GM23248 (cell line): ENCODE measurements at regions not wholly inside any gene's neighbourhood (a gene's known extent, or its start where the extent isn't known, plus 50 kb on each side); places are given as distances from the start of the nearest gene placed in this dataset.

Experiments
- DNase-seq: peaks from one replicate; pipeline ENCODE4 v3.0.0-alpha.2; 2015
- H2AFZ ChIP-seq: fragments of 200-600 bp; sonication (generic); 2 replicates; pipeline ENCODE4 v1.6.1; 2016; ENCODE audit warnings: antibody characterized with exemption
- H3F3A ChIP-seq: fragments of 200-600 bp; sonication (generic); 2 replicates; pipeline ENCODE4 v1.6.1; 2016; ENCODE audit warnings: mild to moderate bottlenecking, antibody characterized with exemption, mixed run types; ENCODE audit not compliant: insufficient read depth
- H3K27ac ChIP-seq: fragments of 200-600 bp; sonication (generic); 2 replicates; pipeline ENCODE4 v1.5.1; 2016; ENCODE audit warnings: mild to moderate bottlenecking
- H3K27me3 ChIP-seq: fragments of 200-600 bp; sonication (generic); replicated peaks from 2 replicates; pipeline ENCODE4 v1.6.1; 2016; ENCODE audit warnings: mild to moderate bottlenecking; ENCODE audit not compliant: insufficient read depth
- H3K36me3 ChIP-seq: fragments of 200-600 bp; sonication (generic); 2 replicates; pipeline ENCODE4 v1.6.1; 2016; ENCODE audit warnings: low read depth, mild to moderate bottlenecking
- H3K4me1 ChIP-seq: fragments of 200-600 bp; sonication (generic); 2 replicates; pipeline ENCODE4 v1.6.1; 2016; ENCODE audit warnings: mild to moderate bottlenecking; ENCODE audit not compliant: insufficient read depth
- H3K4me2 ChIP-seq: fragments of 200-600 bp; sonication (generic); one replicate; pipeline ENCODE4 v1.6.1; 2016; ENCODE audit warnings: mild to moderate bottlenecking; ENCODE audit not compliant: unreplicated experiment
- H3K4me3 ChIP-seq: fragments of 200-600 bp; sonication (generic); 2 replicates; pipeline ENCODE4 v1.5.1; 2016; ENCODE audit warnings: mild to moderate bottlenecking
- H3K79me2 ChIP-seq: fragments of 200-600 bp; sonication (generic); 2 replicates; pipeline ENCODE4 v1.6.1; 2016; ENCODE audit warnings: mild to moderate bottlenecking; ENCODE audit not compliant: insufficient read depth
- H3K9ac ChIP-seq: fragments of 200-600 bp; sonication (generic); 2 replicates; pipeline ENCODE4 v1.6.1; 2016; ENCODE audit warnings: mild to moderate bottlenecking
- H3K9me2 ChIP-seq: fragments of 200-600 bp; sonication (generic); 2 replicates; pipeline ENCODE4 v1.6.1; 2016; ENCODE audit warnings: mixed run types, mild to moderate bottlenecking, moderate library complexity; ENCODE audit not compliant: insufficient read depth
- H3K9me3 ChIP-seq: fragments of 200-600 bp; sonication (generic); one replicate; pipeline ENCODE4 v1.6.1; 2017; ENCODE audit warnings: low read depth
- H4K20me1 ChIP-seq: fragments of 200-600 bp; sonication (generic); 2 replicates; pipeline ENCODE4 v1.6.0; 2016; ENCODE audit not compliant: insufficient read depth
- EZH2 ChIP-seq: fragments of 200-600 bp; sonication (generic); IDR thresholded peaks from 2 replicates; pipeline ENCODE4 v1.6.1; 2018; ENCODE audit warnings: antibody characterized with exemption, mild to moderate bottlenecking; ENCODE audit not compliant: insufficient read depth, poor library complexity, severe bottlenecking
- EZH2phosphoT487 ChIP-seq: fragments of 200-600 bp; sonication (generic); IDR thresholded peaks from 2 replicates; pipeline ENCODE4 v1.6.1; 2018; ENCODE audit warnings: antibody characterized with exemption, moderate library complexity, mild to moderate bottlenecking, low read depth; ENCODE audit not compliant: insufficient read depth
- WGBS, 2 experiments: methylation state at CpG; one replicate each; pipeline ENCODE4 v1.1.6; 2015 to 2017; ENCODE audit warnings: low lambda C conversion rate in 2 of 2, low coverage in 1 of 2; ENCODE audit errors: missing lambda C conversion rate in 2 of 2; 5-methylcytosine and 5-hydroxymethylcytosine counted together
- in situ Hi-C: fragments of 300-500 bp; cut with MboI; formaldehyde crosslinking; loops from 2 replicates; pipeline ENCODE4 v1.15.0; 2020

GRCh38 chr2:455913-456312 is 168.0 kb upstream of the ALKAL2 start:
- 35 to 39% methylated on average over 2 of the region's 2 CpGs for WGBS, 2 experiments

GRCh38 chr2:455015-455705 is 167.3 kb upstream of the ALKAL2 start:
- 51 to 62% methylated on average over 17 of the region's 17 CpGs for WGBS, 2 experiments
- H3K4me1 ChIP-seq, result no peaks in the 10 kb centered on the region
- H3K27me3 ChIP-seq, result no peaks in the 10 kb centered on the region
- H3K79me2 ChIP-seq, result no peaks in the 10 kb centered on the region
- in situ Hi-C loops, result no loop called here
- H3K9me2 ChIP-seq, result no peaks in the 10 kb centered on the region
- no peak overlapping the region for H3K4me2 ChIP-seq
- H3K4me3 ChIP-seq, result no peak overlapping the region
- no peak for DNase-seq
- no peak overlapping the region for H3K9ac ChIP-seq
- no peaks in the 10 kb centered on the region for H3F3A ChIP-seq
- H3K27ac ChIP-seq, result no peak overlapping the region
- no peaks in the 10 kb centered on the region for H3K36me3 ChIP-seq
- no peaks in the 10 kb centered on the region for H3K9me3 ChIP-seq
- H4K20me1 ChIP-seq, result no peaks in the 10 kb centered on the region
- no peak overlapping the region for H2AFZ ChIP-seq
- TF ChIP-seq EZH2, result no peak
- TF ChIP-seq EZH2phosphoT487, result no peak

More at GRCh38 chr2:455913-456312, 168.0 kb upstream of the ALKAL2 start:
- no peak overlapping the region for H3K4me2 ChIP-seq
- no peaks in the 10 kb centered on the region for H4K20me1 ChIP-seq
- no peak overlapping the region for H3K27ac ChIP-seq
- TF ChIP-seq EZH2phosphoT487, result no peak
- TF ChIP-seq EZH2, result no peak
- no peaks in the 10 kb centered on the region for H3F3A ChIP-seq
- H3K9ac ChIP-seq, result no peak overlapping the region
- H3K27me3 ChIP-seq, result no peaks in the 10 kb centered on the region
- H2AFZ ChIP-seq, result no peak overlapping the region
- no peaks in the 10 kb centered on the region for H3K9me2 ChIP-seq
- DNase-seq, result no peak
- in situ Hi-C loops, result no loop called here
- no peak overlapping the region for H3K4me3 ChIP-seq
- no peaks in the 10 kb centered on the region for H3K4me1 ChIP-seq
- no peaks in the 10 kb centered on the region for H3K36me3 ChIP-seq
- H3K79me2 ChIP-seq, result no peaks in the 10 kb centered on the region
- H3K9me3 ChIP-seq, result no peaks in the 10 kb centered on the region

- H3K9me3 ChIP-seq, result no peaks in the 10 kb centered on the region
- H3K79me2 ChIP-seq, result no peaks in the 10 kb centered on the region
- no peaks in the 10 kb centered on the region for H3F3A ChIP-seq
- H3K9me2 ChIP-seq, result no peaks in the 10 kb centered on the region
- no peak overlapping the region for H3K9ac ChIP-seq
- in situ Hi-C loops, result no loop called here
- H4K20me1 ChIP-seq, result no peaks in the 10 kb centered on the region
- no peak for DNase-seq
- no peak overlapping the region for H2AFZ ChIP-seq
- no peak overlapping the region for H3K4me3 ChIP-seq
- H3K27ac ChIP-seq, result no peak overlapping the region
- no peaks in the 10 kb centered on the region for H3K36me3 ChIP-seq
- TF ChIP-seq EZH2, result no peak
- TF ChIP-seq EZH2phosphoT487, result no peak
- H3K4me2 ChIP-seq, result no peak overlapping the region
- 52 to 57% methylated on average over 11 of the region's 11 CpGs for WGBS, 2 experiments
- no peaks in the 10 kb centered on the region for H3K27me3 ChIP-seq
- H3K4me1 ChIP-seq, result no peaks in the 10 kb centered on the region
Observed at GRCh38 chr2:453132-453531, 165.2 kb upstream of the ALKAL2 start.

- Histone ChIP-seq H3K27ac (no peak overlapping the region), H4K20me1 (no peaks in the 10 kb centered on the region), H3F3A (no peaks in the 10 kb centered on the region), H3K9ac (no peak overlapping the region), H3K9me3 (no peaks in the 10 kb centered on the region), H3K4me1 (no peaks in the 10 kb centered on the region), H3K36me3 (no peaks in the 10 kb centered on the region), H3K4me2 (no peak overlapping the region), H3K27me3 (no peaks in the 10 kb centered on the region), H3K4me3 (no peak overlapping the region), H3K79me2 (no peaks in the 10 kb centered on the region), H3K9me2 (no peaks in the 10 kb centered on the region), H2AFZ (no peak overlapping the region)
- TF ChIP-seq EZH2, result no peak
- TF ChIP-seq EZH2phosphoT487, result no peak
- in situ Hi-C loops, result no loop called here
- no peak for DNase-seq
- 69 to 71% methylated on average over 16 of the region's 16 CpGs for WGBS, 2 experiments
Observed at GRCh38 chr2:451495-451894, 163.6 kb upstream of the ALKAL2 start.
